GM19239 (cell line): ENCODE measurements at regions not wholly inside any gene's neighbourhood (a gene's known extent, or its start where the extent isn't known, plus 50 kb on each side); places are given as distances from the start of the nearest gene placed in this dataset.

Experiments used
- DNase-seq: peaks from one replicate; pipeline ENCODE4 v3.0.0; 2011; ENCODE audit warnings: low spot score; ENCODE audit not compliant: insufficient read length
- FAIRE-seq: peaks from 2 replicates; lab custom pipeline; 2011; peaks lifted over from hg19 to GRCh38; lab: Jason Lieb, UNC

DNA sequence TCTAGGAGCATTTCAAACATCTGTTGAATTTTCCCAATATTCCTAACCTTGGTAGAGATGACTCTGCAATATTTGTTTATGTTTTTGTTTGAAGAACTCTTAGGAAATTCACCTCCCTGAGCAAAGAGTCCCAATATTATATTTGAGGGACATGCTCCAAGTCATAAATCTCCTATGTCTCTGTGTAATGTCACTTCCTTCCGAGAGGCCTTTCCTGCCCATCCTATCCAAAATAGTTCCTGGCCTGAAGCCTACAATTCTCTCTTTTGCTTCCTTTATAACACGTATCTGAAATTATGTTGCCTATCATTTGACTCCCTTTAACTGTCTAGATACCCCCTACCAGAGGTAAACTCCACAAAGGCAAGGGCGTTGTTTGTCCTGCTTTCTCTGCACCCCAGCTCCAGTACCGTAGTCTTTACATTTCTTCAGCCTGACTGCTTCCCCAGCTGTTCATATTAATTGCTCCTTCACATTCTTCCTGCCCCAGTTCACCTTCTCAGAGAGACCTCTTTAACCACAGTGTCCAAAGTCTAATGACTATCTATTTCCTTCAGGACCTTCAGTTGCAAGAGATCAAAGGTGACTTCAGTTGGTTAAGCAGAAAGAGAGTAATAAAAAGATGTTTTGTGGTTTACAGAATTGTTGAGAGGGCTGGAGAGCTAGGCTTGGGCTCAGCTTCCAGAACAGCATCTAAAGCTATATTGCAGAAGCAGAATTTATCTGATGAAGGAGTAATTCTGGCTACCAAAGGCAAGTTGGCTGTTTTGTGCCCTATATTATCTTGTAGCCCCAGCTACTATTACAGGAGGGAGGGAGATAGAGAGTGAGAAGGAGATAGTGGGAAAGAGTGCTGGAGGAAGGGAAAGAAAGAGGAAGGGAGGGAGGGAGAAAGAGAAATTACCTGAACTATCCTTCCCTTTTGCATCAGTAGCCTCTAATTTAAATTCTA, 109.3 kb upstream of the TMEM161B start:
- FAIRE-seq: no peak
- DNase-seq: no peak

- FAIRE-seq (no peak), DNase-seq (no peak)
Observed at GRCh38 chr5:88377240-88377639, 108.6 kb upstream of the TMEM161B start.

DNA sequence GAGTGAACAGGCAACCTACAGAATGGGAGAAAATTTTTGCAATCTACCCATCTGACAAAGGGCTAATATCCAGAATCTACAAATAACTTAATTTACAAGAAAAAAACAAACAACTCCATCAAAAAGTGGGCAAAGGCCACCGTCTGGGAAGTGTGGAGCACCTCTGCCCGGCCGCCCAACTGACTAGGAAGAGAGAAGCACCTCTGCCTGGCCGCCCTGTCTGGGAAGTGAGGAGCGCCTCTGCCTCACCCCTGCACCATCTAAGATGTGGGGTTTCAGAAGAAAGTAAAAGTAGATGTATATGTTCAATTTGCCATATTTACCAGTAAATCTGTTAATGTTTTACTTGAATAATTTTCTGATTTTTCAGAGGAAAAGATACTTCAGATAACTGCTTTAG, 108.1 kb upstream of the TMEM161B start:
- FAIRE-seq (no peak), DNase-seq (no peak)

GRCh38 chr5:88374391-88374790, 105.7 kb upstream of the TMEM161B start:
- DNase-seq (no peak), FAIRE-seq (no peak)

- FAIRE-seq (no peak), DNase-seq (no peak)
Observed at GRCh38 chr5:88370824-88371223, 102.2 kb upstream of the TMEM161B start.

GRCh38 chr5:88368201-88368600, 99.6 kb upstream of the TMEM161B start:
- FAIRE-seq: no peak
- no peak for DNase-seq

DNA sequence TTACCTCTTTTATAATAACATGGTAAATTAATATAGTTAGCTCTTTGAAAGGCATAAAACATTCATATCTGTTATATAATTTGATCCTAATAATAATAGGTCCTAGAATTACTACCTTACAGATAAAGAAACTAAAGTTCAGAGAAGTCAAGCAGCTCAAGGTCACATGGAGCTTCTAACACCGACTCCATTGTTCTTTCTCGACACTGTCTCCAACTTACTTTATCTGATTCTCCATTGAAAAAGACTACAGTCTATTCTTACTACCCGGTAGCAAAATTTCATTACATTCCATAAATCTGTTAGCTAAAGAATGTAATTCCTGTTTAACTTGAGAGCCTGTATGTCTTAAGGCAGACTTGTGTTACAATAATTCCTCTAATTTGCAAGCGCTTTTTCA, 96.3 kb upstream of the TMEM161B start:
- DNase-seq (no peak), FAIRE-seq (no peak)

DNA sequence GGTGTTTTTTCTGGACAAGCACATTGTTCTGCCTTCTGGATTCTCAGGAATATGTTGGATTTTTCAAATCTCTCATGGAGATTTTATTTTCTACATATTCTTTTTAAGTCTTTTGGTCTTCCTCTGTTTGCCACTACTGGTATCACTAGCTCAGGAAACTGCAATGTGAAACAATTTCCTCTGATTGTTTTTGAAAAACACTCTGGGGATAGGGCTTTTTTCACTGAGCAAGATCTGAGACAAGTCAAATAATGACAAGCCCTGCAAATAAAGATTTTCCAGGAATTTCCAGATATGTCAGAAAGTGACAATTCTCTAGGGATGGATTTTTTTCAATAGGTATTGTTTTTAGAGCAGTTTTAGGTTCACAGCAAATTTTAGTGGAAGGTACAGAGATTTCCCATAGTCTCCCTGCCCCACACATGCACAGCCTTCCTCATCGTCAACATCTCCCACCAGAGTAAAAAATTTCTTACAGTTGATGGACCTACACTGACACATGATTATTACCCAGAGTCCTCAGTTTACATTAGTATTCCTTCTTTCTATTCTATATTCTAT, 86.9 kb upstream of the TMEM161B start:
- FAIRE-seq: no peak
- DNase-seq: no peak

GRCh38 chr5:88325868-88326267, 57.2 kb upstream of the TMEM161B start:
- FAIRE-seq: no peak
- DNase-seq: no peak

GRCh38 chr5:88322785-88323184, 54.1 kb upstream of the TMEM161B start:
- DNase-seq: no peak
- no peak for FAIRE-seq
